Stimulated activated CD4-positive, alpha-beta T cell treated with anti-CD3 and anti-CD28 coated beads, Interleukin-15, amount 100 ng/mL, for 1 hour (primary cell): ENCODE measurements at regions not wholly inside any gene's neighbourhood (a gene's known extent, or its start where the extent isn't known, plus 50 kb on each side); places are given as distances from the start of the nearest gene placed in this dataset.

Experiments
- DNase-seq, 2 donors: peaks; one replicate each; pipeline ENCODE4 v3.0.0-alpha.2; 2020; ENCODE audit warnings: low read depth in 1 of 2, low spot score in 1 of 2

DNA sequence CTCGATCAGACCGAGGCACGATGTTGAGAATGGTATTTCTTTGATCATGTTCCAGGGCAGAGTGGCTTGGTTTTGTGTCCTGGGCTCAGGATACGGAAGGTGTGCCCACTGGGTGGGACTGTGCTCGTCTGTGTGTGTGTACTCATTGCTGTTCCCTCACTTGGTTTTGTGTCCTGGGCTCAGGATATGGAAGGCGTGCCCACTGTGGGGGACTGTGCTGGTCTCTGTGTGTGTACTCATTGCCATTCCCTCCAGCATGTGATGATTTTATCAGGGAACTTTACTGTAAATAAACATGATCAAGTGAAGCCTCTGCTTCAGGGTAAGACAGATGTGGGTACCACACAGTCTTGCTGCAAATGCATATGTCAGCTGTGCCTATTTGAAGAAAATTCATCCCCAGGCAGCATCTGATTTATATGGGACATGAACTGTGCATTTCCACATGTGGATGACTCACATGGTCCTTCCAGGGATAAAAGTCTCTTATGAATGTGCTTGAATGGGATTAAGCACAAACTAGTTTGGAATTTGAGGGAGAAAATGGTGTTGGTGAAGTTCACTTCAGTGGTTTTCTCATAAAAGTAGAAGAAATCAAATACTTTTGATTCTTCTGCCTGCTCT is 274.3 kb downstream of the QKI start:
- no peak for DNase-seq

GRCh38 chr6:163687075-163687474 is 272.6 kb downstream of the QKI start:
- DNase-seq, result no peak

- DNase-seq, result no peak
Measured at GRCh38 chr6:163686301-163686700, 271.8 kb downstream of the QKI start.

GRCh38 chr6:163683105-163683622 is 268.6 kb downstream of the QKI start:
- DNase-seq, result no peak

DNA sequence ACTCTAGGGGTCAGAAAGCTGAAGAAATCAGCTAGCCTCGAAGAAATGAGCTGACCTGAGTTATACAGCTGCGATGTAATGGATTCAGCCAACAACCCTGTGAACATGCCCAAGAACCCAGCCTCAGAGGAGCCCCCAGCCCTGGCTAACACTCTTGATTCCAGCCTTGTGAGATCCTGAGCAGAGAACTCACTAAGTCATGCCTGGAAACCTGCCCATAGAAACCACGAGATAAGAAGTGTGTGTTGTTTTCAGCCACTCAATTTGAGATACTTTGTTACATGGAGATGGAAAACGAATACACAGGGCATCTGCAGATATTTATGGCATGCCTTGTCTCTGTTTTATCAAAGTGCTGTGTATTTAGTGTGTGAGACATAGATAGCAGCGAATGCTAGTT is 265.2 kb downstream of the QKI start:
- DNase-seq, result no peak

DNA sequence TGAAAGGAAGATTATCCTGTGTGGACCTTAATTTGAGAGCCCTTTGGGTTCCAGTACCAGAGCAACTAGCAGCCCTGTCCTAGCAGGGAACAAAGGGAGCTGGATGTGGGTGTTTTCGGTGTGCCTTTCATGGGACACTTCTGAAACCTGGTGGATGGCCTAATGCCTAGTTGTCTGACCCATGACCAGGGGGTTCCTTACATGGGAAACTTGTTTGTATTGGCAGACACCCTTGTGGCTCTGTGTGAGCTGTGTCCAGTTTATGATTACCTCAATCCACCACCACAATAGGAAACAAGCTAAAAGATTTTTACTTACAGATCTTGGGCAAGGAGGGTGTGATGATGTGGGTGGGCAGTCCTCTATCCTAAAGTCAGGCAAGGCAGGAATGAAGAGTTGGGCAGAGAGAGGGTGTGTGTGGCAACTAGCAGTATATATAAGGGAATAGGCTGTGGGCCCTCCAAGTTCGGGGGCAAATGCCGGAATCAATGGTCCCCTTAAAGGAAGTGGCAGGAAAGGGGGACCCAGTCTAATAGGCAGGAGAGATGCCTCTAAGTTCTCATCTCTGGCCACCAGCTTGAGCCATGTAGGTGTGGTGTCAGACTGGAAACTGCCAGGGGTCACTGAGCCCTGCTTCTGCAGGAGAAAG is 264.6 kb downstream of the QKI start:
- no peak for DNase-seq

DNA sequence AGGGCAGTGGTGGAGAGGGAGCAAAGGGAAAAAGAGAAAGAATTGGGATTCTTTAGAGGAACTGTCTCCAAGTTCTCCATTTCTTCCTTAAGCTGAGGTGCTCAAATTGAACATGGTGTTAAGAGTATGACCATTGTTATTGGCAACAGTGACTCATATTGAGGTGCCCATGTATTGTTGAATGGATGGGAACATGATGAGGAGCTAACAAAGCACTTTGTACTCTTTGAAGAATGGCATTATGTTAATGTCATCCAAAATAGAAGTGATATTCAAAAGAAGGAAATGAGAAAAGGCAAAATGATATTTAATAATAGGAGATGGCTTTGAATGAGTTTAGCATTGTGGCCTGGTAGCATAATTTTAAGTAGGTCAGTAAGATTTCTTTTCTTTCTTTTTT is 261.1 kb downstream of the QKI start:
- no peak for DNase-seq

DNA sequence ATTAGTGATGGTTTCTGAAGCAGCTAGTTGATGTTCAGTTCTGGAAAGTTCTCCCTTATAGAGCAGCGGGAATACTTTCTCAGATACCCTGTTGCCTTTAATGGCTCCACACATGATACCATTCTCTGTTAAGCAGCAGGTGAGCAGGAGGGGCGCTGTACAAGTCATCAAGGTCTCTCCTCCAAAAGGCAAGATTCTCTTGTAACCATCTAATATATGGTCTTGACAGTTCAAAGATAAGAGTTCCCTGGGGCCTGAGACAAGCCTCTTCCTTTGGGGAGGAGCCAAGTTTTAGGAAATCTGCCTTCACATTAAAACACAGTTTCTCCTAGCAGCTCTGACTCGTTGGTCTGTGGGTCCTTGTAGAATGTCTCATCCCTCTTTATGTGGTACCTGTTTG is 258.2 kb downstream of the QKI start:
- no peak for DNase-seq

DNA sequence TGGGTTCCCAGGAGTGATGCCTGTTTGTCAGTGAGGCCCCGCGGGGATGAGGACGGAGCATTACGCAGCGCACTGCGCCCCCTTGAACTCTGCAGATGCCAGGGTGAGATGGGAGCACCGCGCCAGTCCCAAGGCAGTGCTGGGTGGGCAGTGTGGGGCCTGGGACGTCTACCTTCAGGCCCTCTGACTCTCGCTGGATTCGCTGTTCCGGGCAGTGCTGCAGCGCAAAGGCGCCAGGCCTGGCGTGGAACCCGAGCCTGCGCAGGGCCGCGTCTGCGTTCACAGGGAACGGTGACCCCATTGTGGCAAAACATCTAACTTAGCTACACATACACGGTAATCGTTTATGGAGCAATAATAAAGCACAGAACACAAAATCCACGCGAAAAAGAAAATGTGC is 257.3 kb downstream of the QKI start:
- DNase-seq, result no peak

DNA sequence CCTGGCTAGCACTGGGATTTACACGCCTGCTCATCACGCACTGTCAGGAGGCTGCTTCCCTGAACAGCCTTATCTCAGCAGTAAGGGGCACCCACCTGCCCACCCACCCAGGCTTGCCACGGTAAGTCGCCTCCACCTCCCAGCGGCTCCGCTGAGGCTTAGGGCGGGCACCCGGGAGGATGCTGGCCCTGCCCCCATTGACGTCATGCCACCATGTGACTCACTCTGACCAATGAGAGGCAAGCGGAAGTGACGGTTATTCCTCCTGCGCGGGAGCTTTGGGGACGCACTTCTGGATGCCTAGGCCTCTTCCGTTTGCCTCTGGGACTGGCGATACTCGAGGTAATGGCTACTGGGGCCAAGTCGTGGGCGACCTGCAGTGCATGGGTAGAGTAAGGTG is 256.8 kb downstream of the QKI start:
- no peak for DNase-seq

- no peak for DNase-seq
Measured at GRCh38 chr6:163670336-163670735, 255.8 kb downstream of the QKI start.

DNA sequence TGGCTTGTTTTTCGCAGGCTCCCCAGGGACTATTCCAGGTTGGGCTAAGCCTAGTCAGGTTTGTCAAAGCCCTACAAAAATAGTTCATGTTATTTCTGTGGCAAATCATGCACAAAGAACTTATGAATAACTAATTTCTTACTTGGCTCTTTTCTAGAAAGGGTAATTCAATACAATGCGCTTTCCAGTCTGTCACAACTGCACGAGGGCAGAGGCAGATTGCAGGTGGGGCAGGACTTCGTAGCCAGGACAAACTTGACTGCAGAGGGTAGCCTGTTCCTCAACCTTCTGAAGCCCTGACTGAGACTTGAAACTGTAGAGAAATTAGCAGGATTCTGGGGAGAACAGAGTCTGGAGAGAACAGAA is 253.5 kb downstream of the QKI start:
- no peak for DNase-seq

- DNase-seq, result no peak
Measured at GRCh38 chr6:163667372-163668060, 253.0 kb downstream of the QKI start.

DNA sequence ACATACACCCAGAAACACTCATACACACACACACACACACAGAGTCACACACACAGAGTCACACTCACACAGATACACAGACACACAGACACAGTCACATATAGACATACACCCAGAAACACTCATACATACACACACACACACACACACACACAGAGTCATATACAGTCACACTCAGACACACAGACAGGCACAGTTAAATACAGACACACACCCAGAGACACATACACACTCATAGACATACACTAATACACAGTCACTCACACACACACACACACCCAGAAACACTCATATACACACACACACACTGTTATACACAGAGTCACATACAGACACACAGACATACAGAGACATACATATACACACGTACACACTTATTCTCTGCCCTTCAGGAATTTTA is 250.9 kb downstream of the QKI start:
- DNase-seq, result no peak

DNA sequence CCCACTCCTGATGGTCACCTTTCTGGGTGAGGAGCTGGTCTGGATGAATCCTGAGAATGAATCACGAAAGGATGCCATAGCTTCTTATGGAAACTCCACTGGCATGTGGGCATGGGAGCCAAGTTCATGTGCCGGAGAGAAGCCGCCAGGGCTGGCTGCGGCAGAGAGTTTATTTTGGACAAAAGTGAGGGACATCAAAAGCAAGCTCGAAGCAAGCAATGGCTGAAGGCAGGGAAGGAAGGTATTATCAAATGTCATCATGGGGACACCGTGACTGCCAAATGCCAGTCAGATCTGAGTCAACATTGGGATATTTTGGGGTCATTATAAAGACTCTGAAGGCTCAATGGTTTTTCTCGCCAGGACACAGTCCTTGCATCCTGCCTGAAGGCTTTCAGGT is 249.1 kb downstream of the QKI start:
- DNase-seq, result no peak

- DNase-seq, result no peak
Measured at GRCh38 chr6:163662604-163663225, 248.2 kb downstream of the QKI start.

- DNase-seq, result no peak
Measured at GRCh38 chr6:163661272-163661671, 246.8 kb downstream of the QKI start.

DNA sequence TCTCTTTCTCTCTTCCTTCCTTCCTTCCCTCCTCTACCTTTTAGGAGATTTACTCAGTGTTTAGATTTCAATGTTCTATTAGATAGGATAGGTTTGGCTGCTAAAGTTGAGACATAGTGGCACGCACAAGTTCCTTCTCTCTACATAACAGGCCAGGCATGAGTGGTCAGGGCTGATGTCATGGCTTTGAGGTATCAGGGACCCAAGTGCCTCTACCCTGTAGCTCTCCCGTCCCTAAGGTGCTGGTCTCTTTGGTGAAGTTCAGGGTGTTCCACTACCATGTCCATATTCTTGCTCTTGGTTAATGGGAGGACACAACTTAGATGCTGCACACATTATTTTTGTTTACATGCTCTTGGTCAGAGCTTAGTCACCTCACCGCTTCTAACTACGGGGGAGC is 245.3 kb downstream of the QKI start:
- DNase-seq, result no peak

DNA sequence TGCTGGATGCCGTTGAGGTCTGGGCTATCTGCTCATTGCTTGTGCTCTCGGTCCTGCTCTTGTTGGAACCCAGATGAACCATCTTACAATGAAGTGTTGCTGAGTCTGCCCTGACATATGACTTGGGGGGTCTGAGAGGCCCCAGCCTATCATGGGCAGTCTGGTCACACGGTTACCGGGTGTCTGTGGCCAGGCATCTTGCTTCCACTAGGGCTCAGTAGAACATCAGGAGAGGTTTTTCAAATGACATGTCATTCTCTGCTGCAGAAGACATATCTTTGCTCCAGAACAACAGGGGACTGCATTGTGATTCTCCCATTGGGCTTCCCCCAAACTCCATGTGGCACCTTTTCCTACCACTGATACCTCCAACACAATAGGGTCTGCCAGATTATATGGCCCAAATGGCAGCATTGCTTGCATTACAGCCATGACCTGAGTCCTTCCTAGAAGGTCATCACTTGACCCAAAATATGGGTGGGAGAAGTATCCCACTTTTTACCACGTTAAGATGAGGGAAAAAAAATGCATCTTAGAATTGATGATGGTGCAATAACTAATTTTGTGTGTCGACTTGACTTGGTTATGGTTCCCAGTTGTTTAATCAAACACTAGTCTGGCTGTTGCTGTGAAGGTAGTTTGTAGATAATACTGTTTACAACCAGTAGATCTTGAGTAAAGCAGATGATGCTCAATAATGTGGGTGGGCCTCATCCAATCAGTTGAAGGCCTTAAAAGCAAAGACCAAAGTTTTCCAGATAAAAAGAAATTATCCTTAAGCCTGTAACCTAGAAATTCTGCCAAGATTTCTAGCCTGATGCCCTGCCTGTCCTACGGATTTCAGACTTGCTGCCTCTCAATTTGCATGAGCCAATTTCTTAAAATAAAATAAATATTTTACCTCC is 241.0 kb downstream of the QKI start:
- DNase-seq, result no peak

- no peak for DNase-seq
Measured at GRCh38 chr6:163651915-163652668, 237.6 kb downstream of the QKI start.
